Mammary epithelial cell (primary cell): ENCODE measurements at regions not wholly inside any gene's neighbourhood (a gene's known extent, or its start where the extent isn't known, plus 50 kb on each side); places are given as distances from the start of the nearest gene placed in this dataset.

ENCODE experiments used
- CTCF ChIP-seq, 2 donors: IDR thresholded peaks in 1 of 2; conservative IDR thresholded peaks in 1 of 2; 2 replicates each; pipeline ENCODE4 v1.5.1; 2011 to 2012; ENCODE audit warnings: inconsistent platforms in 2 of 2, low read length in 2 of 2, mild to moderate bottlenecking in 2 of 2, control low read depth in 1 of 2, low read depth in 1 of 2; ENCODE audit not compliant: insufficient read depth in 1 of 2; ENCODE audit errors: extremely low read depth in 1 of 2
- EZH2 ChIP-seq: IDR thresholded peaks from 2 replicates; pipeline ENCODE4 v1.6.1; 2012; ENCODE audit warnings: low read length, inconsistent platforms, borderline replicate concordance

GRCh38 chr5:101068298-101068697 lies 165.2 kb upstream of the ST8SIA4 start:
- TF ChIP-seq EZH2: no peak
- no peak for TF ChIP-seq CTCF (conservative IDR thresholded peaks at IDR 0.05 in 1 of 2, IDR thresholded peaks at IDR 0.05 in 1 of 2; ENCODE audit: extremely low read depth in 1 of 2, insufficient read depth in 1 of 2, low read depth in 1 of 2, low read length in 2 of 2)
